HCT116 (cell line): ENCODE measurements at regions not wholly inside any gene's neighbourhood (a gene's known extent, or its start where the extent isn't known, plus 50 kb on each side); places are given as distances from the start of the nearest gene placed in this dataset.

ENCODE experiments used
- ELF1 ChIP-seq: IDR thresholded peaks from 2 replicates; pipeline ENCODE4 v1.6.1; 2012; ENCODE audit warnings: low read depth, borderline replicate concordance
- EZH2phosphoT487 ChIP-seq: fragments of 200-600 bp; IDR thresholded peaks from 2 replicates; pipeline ENCODE4 v1.6.1; 2018; ENCODE audit warnings: antibody characterized with exemption, borderline replicate concordance
- RAD21 ChIP-seq: IDR thresholded peaks from 2 replicates; pipeline ENCODE4 v1.6.1; 2012; ENCODE audit warnings: low read depth, mild to moderate bottlenecking

DNA sequence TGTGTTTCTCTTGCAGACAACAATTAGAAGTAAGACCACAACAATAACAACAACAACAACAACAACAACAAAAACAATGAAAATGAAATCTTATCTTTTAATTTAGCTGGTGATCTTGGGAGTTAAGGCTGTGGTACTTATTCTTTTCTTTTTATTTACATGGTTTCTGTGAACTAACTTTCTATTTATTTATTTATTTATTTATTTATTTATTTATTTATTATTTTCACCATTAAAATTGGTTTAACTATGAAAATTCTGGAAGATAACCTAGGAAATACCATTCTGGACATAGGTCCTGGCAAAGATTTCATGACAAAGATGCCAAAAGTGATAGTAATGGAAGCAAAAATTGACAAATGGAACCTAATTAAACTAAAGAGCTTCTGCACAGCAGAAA is 102.5 kb upstream of the PNPT1 start:
- TF ChIP-seq EZH2phosphoT487: no peak
- no peak for TF ChIP-seq RAD21
- no peak for TF ChIP-seq ELF1
